NCI-H1436 treated with DMSO at 0.1 percent for 48 hours (cell line): ENCODE measurements at regions not wholly inside any gene's neighbourhood (a gene's known extent, or its start where the extent isn't known, plus 50 kb on each side); places are given as distances from the start of the nearest gene placed in this dataset.
"Not testable (repeated sequence)": the region's sequence is repeated elsewhere in the genome, so short reads cannot be mapped to it uniquely, and the experiment has no call there.

Experiments
- DNase-seq: peaks from one replicate; lab custom pipeline; 2025; lab: John Stamatoyannopoulos, UW

- no peak for DNase-seq
Observed at GRCh38 chr11:96447208-96448110, 57.6 kb downstream of the JRKL start.

- DNase-seq: no peak
Observed at GRCh38 chr11:96448225-96448624, 58.4 kb downstream of the JRKL start.

GRCh38 chr11:96456111-96456510, 66.3 kb downstream of the JRKL start:
- no peak for DNase-seq

- DNase-seq: no peak
Observed at GRCh38 chr11:96459751-96460150, 69.9 kb downstream of the JRKL start.

- no peak for DNase-seq
Observed at GRCh38 chr11:96461871-96462270, 72.1 kb downstream of the JRKL start.

GRCh38 chr11:96464700-96465307, 75.0 kb downstream of the JRKL start:
- DNase-seq: peak; percentile 42

GRCh38 chr11:96465512-96465911, 75.7 kb downstream of the JRKL start:
- DNase-seq: no peak

GRCh38 chr11:96466607-96467006, 76.8 kb downstream of the JRKL start:
- DNase-seq: no peak

GRCh38 chr11:96469776-96470175, 80.0 kb downstream of the JRKL start:
- no peak for DNase-seq

- no peak for DNase-seq
Observed at GRCh38 chr11:96470521-96470920, 80.7 kb downstream of the JRKL start.

- DNase-seq: no peak
Observed at GRCh38 chr11:96472085-96472484, 82.3 kb downstream of the JRKL start.

GRCh38 chr11:96474263-96474662, 84.5 kb downstream of the JRKL start:
- DNase-seq: no peak

- DNase-seq: no peak
Observed at GRCh38 chr11:96481204-96481603, 91.4 kb downstream of the JRKL start.

- no peak for DNase-seq
Observed at GRCh38 chr11:96481771-96482170, 92.0 kb downstream of the JRKL start.

GRCh38 chr11:96482193-96482592, 92.4 kb downstream of the JRKL start:
- no peak for DNase-seq

- no peak for DNase-seq
Observed at GRCh38 chr11:96483374-96483955, 93.7 kb downstream of the JRKL start.

- no peak for DNase-seq
Observed at GRCh38 chr11:96484361-96484760, 94.5 kb downstream of the JRKL start.

GRCh38 chr11:96486890-96487611, 97.2 kb downstream of the JRKL start:
- DNase-seq: no peak

- DNase-seq: not testable (repeated sequence)
Observed at GRCh38 chr11:96488911-96489310, 99.1 kb downstream of the JRKL start.

GRCh38 chr11:96500440-96500839, 110.6 kb downstream of the JRKL start:
- no peak for DNase-seq

GRCh38 chr11:96506041-96506440, 116.2 kb downstream of the JRKL start:
- no peak for DNase-seq

GRCh38 chr11:96506953-96507354, 117.1 kb downstream of the JRKL start:
- DNase-seq: no peak
